ENCODE measurements at regions not wholly inside any gene's neighbourhood (a gene's known extent, or its start where the extent isn't known, plus 50 kb on each side); places are given as distances from the start of the nearest gene placed in this dataset.

GRCh38 chr1:188429386-188429785 is 1600.6 kb downstream of the PLA2G4A start:
- no peak for DNase-seq (ENCODE audit: low spot score)

- DNase-seq (ENCODE audit: low spot score) = no peak
Observed at GRCh38 chr1:188432427-188432826, 1603.7 kb downstream of the PLA2G4A start.

- no peak for DNase-seq (ENCODE audit: low spot score)
Observed at GRCh38 chr1:188433425-188433824, 1604.7 kb downstream of the PLA2G4A start.

GRCh38 chr1:188444526-188444925 is 1615.8 kb downstream of the PLA2G4A start:
- DNase-seq (ENCODE audit: low spot score) = no peak

- no peak for DNase-seq (ENCODE audit: low spot score)
Observed at GRCh38 chr1:188462837-188463236, 1634.1 kb downstream of the PLA2G4A start.

GRCh38 chr1:188463919-188464318 is 1635.2 kb downstream of the PLA2G4A start:
- DNase-seq (ENCODE audit: low spot score) = no peak

- DNase-seq (ENCODE audit: low spot score) = no peak
Observed at GRCh38 chr1:188466539-188466938, 1637.8 kb downstream of the PLA2G4A start.

- DNase-seq (ENCODE audit: low spot score) = no peak
Observed at GRCh38 chr1:188476606-188477005, 1647.9 kb downstream of the PLA2G4A start.

GRCh38 chr1:188489336-188490112 is 1660.8 kb downstream of the PLA2G4A start:
- DNase-seq (ENCODE audit: low spot score) = no peak

- no peak for DNase-seq (ENCODE audit: low spot score)
Observed at GRCh38 chr1:188496506-188496905, 1667.8 kb downstream of the PLA2G4A start.

- no peak for DNase-seq (ENCODE audit: low spot score)
Observed at GRCh38 chr1:188497020-188497419, 1668.3 kb downstream of the PLA2G4A start.

- no peak for DNase-seq (ENCODE audit: low spot score)
Observed at GRCh38 chr1:188499690-188500089, 1670.9 kb downstream of the PLA2G4A start.

- no peak for DNase-seq (ENCODE audit: low spot score)
Observed at GRCh38 chr1:188514917-188515316, 1686.2 kb downstream of the PLA2G4A start.

- no peak for DNase-seq (ENCODE audit: low spot score)
Observed at GRCh38 chr1:188517139-188517538, 1688.4 kb downstream of the PLA2G4A start.

GRCh38 chr1:188551176-188551575 is 1722.4 kb downstream of the PLA2G4A start:
- DNase-seq (ENCODE audit: low spot score) = no peak

- no peak for DNase-seq (ENCODE audit: low spot score)
Observed at GRCh38 chr1:188557053-188557452, 1728.3 kb downstream of the PLA2G4A start.

- no peak for DNase-seq (ENCODE audit: low spot score)
Observed at GRCh38 chr1:188582911-188583532, 1754.3 kb downstream of the PLA2G4A start.

GRCh38 chr1:188584119-188584518 is 1755.4 kb downstream of the PLA2G4A start:
- no peak for DNase-seq (ENCODE audit: low spot score)

- no peak for DNase-seq (ENCODE audit: low spot score)
Observed at GRCh38 chr1:188590641-188591040, 1761.9 kb downstream of the PLA2G4A start.

GRCh38 chr1:188594542-188595235 is 1765.9 kb downstream of the PLA2G4A start:
- no peak for DNase-seq (ENCODE audit: low spot score)

GRCh38 chr1:188599313-188599712 is 1770.6 kb downstream of the PLA2G4A start:
- no peak for DNase-seq (ENCODE audit: low spot score)

GRCh38 chr1:188611432-188611831 is 1782.7 kb downstream of the PLA2G4A start:
- no peak for DNase-seq (ENCODE audit: low spot score)

GRCh38 chr1:188615321-188615720 is 1786.6 kb downstream of the PLA2G4A start:
- DNase-seq (ENCODE audit: low spot score) = no peak
